SK-N-MC (cell line): ENCODE measurements at regions not wholly inside any gene's neighbourhood (a gene's known extent, or its start where the extent isn't known, plus 50 kb on each side); places are given as distances from the start of the nearest gene placed in this dataset.

Source experiments
- DNase-seq: peaks from one replicate; pipeline ENCODE4 v3.0.0-alpha.2; 2011; ENCODE audit warnings: low read depth, low spot score
- H3K27ac ChIP-seq: fragments of 200-600 bp; sonication (generic); 2 replicates; pipeline ENCODE4 v1.5.1; 2016; ENCODE audit warnings: mixed run types
- H3K36me3 ChIP-seq: fragments of 200-600 bp; sonication (generic); 2 replicates; pipeline ENCODE4 v1.6.1; 2017; ENCODE audit warnings: antibody characterized with exemption, low read length, mixed read lengths; ENCODE audit not compliant: insufficient read depth
- H3K4me3 ChIP-seq: fragments of 200-600 bp; sonication (generic); 2 replicates; pipeline ENCODE4 v1.5.1; 2016
- H3K9ac ChIP-seq: fragments of 200-600 bp; sonication (generic); 2 replicates; pipeline ENCODE4 v1.8.0; 2017; ENCODE audit warnings: mixed run types, mixed read lengths; ENCODE audit not compliant: insufficient read length
- H3K9me3 ChIP-seq: fragments of 200-600 bp; sonication (generic); 2 replicates; pipeline ENCODE4 v1.6.1; 2017; ENCODE audit warnings: low read depth, mild to moderate bottlenecking, antibody characterized with exemption, low read length, moderate library complexity, mixed read lengths
- EZH2 ChIP-seq: fragments of 200-600 bp; sonication (generic); IDR thresholded peaks from one replicate; pipeline ENCODE4 v1.6.1; 2017; ENCODE audit warnings: antibody characterized with exemption
- FOXP2 ChIP-seq: optimal IDR thresholded peaks from 2 replicates; pipeline ENCODE3; 2011; ENCODE audit warnings: mild to moderate bottlenecking, moderate library complexity; ENCODE audit not compliant: insufficient read depth; ENCODE audit errors: extremely low read length, control extremely low read depth
- POLR2AphosphoS5 ChIP-seq: IDR thresholded peaks from 2 replicates; pipeline ENCODE4 v1.6.1; 2012; ENCODE audit warnings: mild to moderate bottlenecking, low read depth, low read length, borderline replicate concordance

DNA sequence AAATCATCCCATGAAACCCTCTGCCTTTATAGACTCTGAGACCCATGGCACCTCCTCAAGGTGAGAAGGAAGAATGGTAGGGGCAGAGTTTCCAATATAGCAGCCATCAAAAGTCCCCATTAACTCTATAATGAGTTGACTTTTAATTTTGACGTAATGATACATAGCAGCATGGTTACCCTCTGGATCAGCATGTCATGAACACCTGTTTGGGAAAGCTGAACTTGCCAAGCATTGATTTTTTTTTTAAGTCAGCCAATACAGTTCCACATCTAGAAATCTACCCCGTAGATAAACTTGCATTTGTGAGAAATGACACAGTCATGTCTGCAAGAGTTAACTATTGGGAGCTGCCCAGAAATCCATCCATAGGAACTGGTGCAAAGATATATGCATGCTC lies 191.8 kb downstream of the TMEM114 start:
- Histone ChIP-seq H3K27ac (no peak overlapping the region), H3K36me3 (no peaks in the 10 kb centered on the region), H3K9me3 (no peaks in the 10 kb centered on the region), H3K4me3 (no peak overlapping the region), H3K9ac (no peak overlapping the region)
- DNase-seq, result no peak
- TF ChIP-seq POLR2AphosphoS5, result no peak
- no peak for TF ChIP-seq FOXP2
- no peak for TF ChIP-seq EZH2

DNA sequence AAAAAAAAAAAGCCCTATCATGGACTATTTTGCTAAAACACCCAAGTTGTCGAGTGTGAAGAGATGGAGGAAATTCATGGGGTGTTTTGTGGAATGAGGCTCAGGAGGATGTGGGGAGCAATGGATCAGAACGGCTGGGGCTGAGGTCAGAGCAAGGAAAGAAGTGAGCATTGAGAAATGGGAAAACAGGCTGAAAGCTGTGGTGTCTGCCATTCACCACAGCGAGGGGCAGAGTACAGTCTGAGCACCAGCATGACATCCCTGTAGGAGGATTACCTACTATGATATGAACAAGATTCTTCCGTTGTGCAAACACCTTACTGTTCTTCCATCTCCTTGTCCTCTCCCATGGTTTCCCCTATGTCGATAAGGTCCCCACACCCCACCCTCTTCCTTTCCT lies 193.1 kb downstream of the TMEM114 start:
- no peaks in the 10 kb centered on the region for H3K36me3 ChIP-seq
- no peak overlapping the region for H3K27ac ChIP-seq
- no peaks in the 10 kb centered on the region for H3K9me3 ChIP-seq
- no peak overlapping the region for H3K4me3 ChIP-seq
- DNase-seq, result no peak
- no peak overlapping the region for H3K9ac ChIP-seq
- no peak for TF ChIP-seq POLR2AphosphoS5
- TF ChIP-seq FOXP2, result no peak
- no peak for TF ChIP-seq EZH2

DNA sequence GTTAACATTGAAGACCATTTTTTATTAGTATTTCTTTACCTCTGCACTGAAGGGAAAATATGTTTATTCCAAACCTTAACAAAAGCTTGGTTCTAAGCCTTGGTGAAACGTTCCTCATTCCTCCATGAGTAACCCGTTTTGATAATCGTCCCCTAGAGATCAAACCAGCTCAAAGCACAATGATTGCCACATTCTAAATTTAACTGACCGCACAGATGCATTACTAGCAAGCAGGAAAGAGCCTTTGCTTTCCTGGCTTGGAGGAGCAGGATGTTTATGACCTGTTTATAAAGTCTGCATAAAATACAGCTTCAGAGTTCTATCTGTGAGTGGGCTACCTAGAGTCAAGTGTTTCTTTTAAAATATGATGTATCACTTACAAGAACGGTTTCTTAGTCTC lies 193.8 kb downstream of the TMEM114 start:
- TF ChIP-seq FOXP2, result no peak
- TF ChIP-seq EZH2, result no peak
- TF ChIP-seq POLR2AphosphoS5, result no peak
- Histone ChIP-seq H3K4me3 (no peak overlapping the region), H3K9me3 (no peaks in the 10 kb centered on the region), H3K27ac (no peak overlapping the region), H3K36me3 (no peaks in the 10 kb centered on the region), H3K9ac (no peak overlapping the region)
- DNase-seq, result no peak

DNA sequence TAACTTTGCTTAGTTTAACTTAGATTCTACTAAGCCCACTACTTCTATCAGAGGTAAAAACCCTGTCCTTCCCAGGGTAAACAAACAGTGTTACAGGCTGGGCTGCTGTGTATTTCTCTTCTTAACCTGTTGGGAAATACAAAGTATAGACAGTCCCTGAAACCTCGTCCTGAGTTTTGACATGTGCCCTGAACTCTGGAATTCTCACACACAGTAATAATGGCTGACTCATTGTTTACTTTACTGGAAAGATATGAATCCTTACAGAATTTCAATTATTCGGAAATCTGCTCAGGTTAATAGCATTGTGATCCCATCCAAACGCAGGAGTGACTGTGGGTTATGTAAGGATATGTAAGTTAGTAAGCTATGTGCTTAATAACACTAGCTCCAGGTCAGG lies 199.1 kb downstream of the TMEM114 start:
- Histone ChIP-seq H3K9ac (no peak overlapping the region), H3K9me3 (no peaks in the 10 kb centered on the region), H3K36me3 (no peaks in the 10 kb centered on the region), H3K4me3 (no peak overlapping the region), H3K27ac (no peak overlapping the region)
- DNase-seq, result no peak
- no peak for TF ChIP-seq EZH2
- no peak for TF ChIP-seq FOXP2
- no peak for TF ChIP-seq POLR2AphosphoS5

DNA sequence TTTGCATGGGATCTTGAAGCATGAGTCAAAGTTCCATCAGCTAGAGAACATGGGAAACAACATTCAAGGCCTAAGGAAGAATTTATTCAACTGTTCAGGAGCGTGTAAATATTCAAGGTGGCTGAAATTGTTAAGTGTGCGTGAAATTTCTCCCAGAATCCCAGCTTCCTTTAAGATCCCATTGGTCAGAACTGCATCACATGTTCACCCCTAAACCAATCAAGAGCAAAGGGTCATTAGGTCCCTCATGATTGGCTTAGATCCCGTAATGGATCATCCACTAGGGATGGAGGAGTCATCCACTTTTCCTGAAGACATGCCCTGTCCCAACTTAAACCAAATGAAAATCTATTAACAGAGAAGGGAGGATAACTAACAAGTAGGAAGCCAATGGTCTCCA lies 201.6 kb downstream of the TMEM114 start:
- Histone ChIP-seq H3K9me3 (no peaks in the 10 kb centered on the region), H3K9ac (no peak overlapping the region), H3K4me3 (no peak overlapping the region), H3K27ac (no peak overlapping the region), H3K36me3 (no peaks in the 10 kb centered on the region)
- no peak for DNase-seq
- TF ChIP-seq POLR2AphosphoS5, result no peak
- no peak for TF ChIP-seq EZH2
- no peak for TF ChIP-seq FOXP2

DNA sequence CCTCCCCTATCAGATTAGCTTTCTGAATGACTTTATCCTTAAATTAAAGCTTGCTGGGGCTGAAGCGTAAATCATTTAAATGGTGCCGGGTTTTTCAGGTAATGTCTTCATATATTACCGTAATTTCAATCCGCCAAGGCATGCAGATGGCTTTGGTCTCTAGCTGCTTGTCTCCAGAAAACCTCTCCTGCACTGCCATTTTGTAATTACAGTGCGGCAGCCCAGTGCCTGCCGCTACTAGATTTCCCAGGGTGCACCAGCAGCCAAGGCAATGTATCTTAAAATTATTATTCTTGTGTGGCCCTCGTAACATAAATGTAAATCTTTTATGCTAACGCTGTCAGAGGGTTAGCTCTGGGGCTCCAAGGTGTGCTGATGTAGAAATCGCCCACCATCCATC lies 208.5 kb downstream of the TMEM114 start:
- no peak for DNase-seq
- Histone ChIP-seq H3K4me3 (no peak overlapping the region), H3K36me3 (no peaks in the 10 kb centered on the region), H3K9me3 (no peaks in the 10 kb centered on the region), H3K27ac (no peak overlapping the region), H3K9ac (no peak overlapping the region)
- TF ChIP-seq FOXP2 (no peak), POLR2AphosphoS5 (no peak), EZH2 (no peak)

DNA sequence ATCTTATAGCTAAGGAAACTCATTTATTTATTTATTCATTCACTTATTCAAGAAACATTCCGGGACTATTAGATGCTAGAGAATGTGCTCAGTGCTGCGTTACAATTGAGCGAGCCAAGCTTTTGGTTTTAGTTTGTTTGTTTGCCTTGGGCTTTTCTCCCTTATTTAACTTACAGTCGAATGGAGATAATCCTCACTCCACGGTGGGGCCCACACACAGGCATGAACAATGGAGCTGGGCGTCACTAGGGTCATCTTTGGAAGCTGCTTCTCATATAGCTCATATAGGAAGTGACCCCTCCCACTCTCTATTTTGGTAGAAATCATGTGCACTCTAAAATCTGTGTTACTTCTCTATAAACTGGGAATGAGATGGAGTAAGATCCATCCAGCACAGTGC lies 210.0 kb downstream of the TMEM114 start:
- H3K27ac ChIP-seq, result no peak overlapping the region

DNA sequence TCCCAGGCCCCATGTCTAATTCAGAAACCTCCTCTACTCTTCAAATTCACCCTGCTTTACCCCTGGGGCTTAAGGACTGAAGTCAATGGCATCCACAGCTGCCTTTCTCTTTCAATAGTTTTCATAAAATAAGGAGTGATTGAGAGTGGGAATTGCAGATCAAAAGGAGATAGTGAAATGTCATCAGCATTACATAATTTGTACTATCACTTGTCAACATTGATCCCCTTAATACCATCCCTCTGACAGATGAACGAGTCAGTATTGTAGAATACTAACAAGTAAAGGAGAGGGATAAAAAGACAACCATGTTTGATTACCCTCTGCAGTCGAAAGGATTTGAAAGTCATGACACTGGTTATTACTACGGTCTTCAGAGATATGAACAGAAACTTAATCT lies 212.4 kb downstream of the TMEM114 start:
- no peak for DNase-seq
- H3K36me3 ChIP-seq, result no peaks in the 10 kb centered on the region
- no peaks in the 10 kb centered on the region for H3K9me3 ChIP-seq
- H3K4me3 ChIP-seq, result no peak overlapping the region
- TF ChIP-seq EZH2 (no peak), POLR2AphosphoS5 (no peak), FOXP2 (no peak)
- H3K27ac ChIP-seq, result no peak overlapping the region
- H3K9ac ChIP-seq, result no peak overlapping the region

More for the DNA sequence above, 210.0 kb downstream of the TMEM114 start:
- Histone ChIP-seq H3K36me3 (no peaks in the 10 kb centered on the region), H3K4me3 (no peak overlapping the region), H3K9ac (no peak overlapping the region), H3K9me3 (no peaks in the 10 kb centered on the region)
- TF ChIP-seq FOXP2 (no peak), POLR2AphosphoS5 (no peak), EZH2 (no peak)
- no peak for DNase-seq

DNA sequence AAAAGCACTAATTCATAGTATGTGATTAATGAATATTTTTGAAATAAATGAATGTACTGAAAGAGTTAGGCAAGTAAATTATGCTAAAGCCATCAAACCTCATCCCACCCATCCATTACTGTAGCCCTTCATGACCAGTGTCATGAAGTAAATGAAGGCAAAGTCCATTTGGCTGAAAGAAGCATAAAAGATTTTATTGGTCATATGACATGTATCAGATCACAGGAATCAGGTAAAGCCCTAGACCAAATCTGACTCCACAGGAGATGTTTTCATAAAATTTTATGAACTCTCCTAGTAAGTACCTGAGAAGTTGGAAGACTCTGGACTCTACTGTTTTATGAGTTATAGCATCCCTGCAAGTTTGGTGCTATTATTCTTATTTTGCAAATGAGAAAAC lies 213.5 kb downstream of the TMEM114 start:
- Histone ChIP-seq H3K4me3 (no peak overlapping the region), H3K9me3 (no peaks in the 10 kb centered on the region), H3K9ac (no peak overlapping the region), H3K27ac (no peak overlapping the region), H3K36me3 (no peaks in the 10 kb centered on the region)
- no peak for DNase-seq
- no peak for TF ChIP-seq FOXP2
- no peak for TF ChIP-seq POLR2AphosphoS5
- TF ChIP-seq EZH2, result no peak

DNA sequence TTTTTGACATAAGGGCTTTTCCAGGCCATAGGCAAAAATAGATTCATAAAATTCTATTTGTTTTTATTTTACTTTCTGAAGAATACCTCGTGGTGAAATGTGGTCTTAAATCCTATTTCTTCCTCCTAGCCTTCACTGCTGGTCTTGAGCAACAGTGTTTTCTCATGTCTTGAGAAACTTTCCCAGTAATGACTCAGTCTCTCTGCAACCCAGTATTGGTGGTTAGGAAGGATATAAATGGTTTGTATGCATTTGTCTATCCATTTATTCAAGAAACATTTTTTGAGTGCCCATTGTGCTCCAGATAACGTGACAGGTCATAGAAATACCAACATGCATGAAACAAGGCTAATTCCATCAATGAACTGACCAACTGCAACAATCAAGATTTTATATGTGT lies 213.9 kb downstream of the TMEM114 start:
- TF ChIP-seq POLR2AphosphoS5 (no peak), EZH2 (no peak), FOXP2 (no peak)
- no peaks in the 10 kb centered on the region for H3K36me3 ChIP-seq
- no peak overlapping the region for H3K9ac ChIP-seq
- no peak for DNase-seq
- no peak overlapping the region for H3K27ac ChIP-seq
- H3K9me3 ChIP-seq, result no peaks in the 10 kb centered on the region
- H3K4me3 ChIP-seq, result no peak overlapping the region
